Endodermal cell (in vitro differentiated cells): ENCODE measurements at regions not wholly inside any gene's neighbourhood (a gene's known extent, or its start where the extent isn't known, plus 50 kb on each side); places are given as distances from the start of the nearest gene placed in this dataset.
"Not testable (repeated sequence)": the region's sequence is repeated elsewhere in the genome, so short reads cannot be mapped to it uniquely, and the experiment has no call there.

Source experiments
- DNase-seq: peaks from one replicate; pipeline ENCODE4 v3.0.0-alpha.2; 2017
- H3K27ac ChIP-seq: 2 replicates; pipeline ENCODE4 v1.5.1; 2013; ENCODE audit warnings: mild to moderate bottlenecking, low read depth, low read length, moderate library complexity
- H3K27me3 ChIP-seq: 2 replicates; pipeline ENCODE4 v1.6.1; 2013; ENCODE audit warnings: mild to moderate bottlenecking, low read length, moderate library complexity; ENCODE audit not compliant: insufficient read depth, control insufficient read depth, poor library complexity, severe bottlenecking
- H3K36me3 ChIP-seq: 2 replicates; pipeline ENCODE4 v1.7.0; 2013; ENCODE audit warnings: mild to moderate bottlenecking, low read length, moderate library complexity; ENCODE audit not compliant: control insufficient read depth, insufficient read depth
- H3K4me1 ChIP-seq: one replicate; pipeline ENCODE4 v1.7.0; 2013; ENCODE audit warnings: low read length; ENCODE audit not compliant: control insufficient read depth, insufficient read depth
- H3K4me3 ChIP-seq: 2 replicates; pipeline ENCODE4 v1.5.1; 2013; ENCODE audit warnings: mild to moderate bottlenecking, low read length, moderate library complexity
- H3K9ac ChIP-seq: 2 replicates; pipeline ENCODE4 v1.6.1; 2013; ENCODE audit warnings: mild to moderate bottlenecking, low read length, moderate library complexity; ENCODE audit not compliant: poor library complexity, severe bottlenecking; ENCODE audit errors: extremely low read depth
- H3K9me3 ChIP-seq: 2 replicates; pipeline ENCODE4 v1.6.1; 2013; ENCODE audit warnings: mild to moderate bottlenecking, low read length, moderate library complexity; ENCODE audit not compliant: control insufficient read depth
- H3K27ac Mint-ChIP-seq: 2 replicates; pipeline ENCODE4 v1.8.0; 2020; ENCODE audit warnings: mixed read lengths
- H3K27me3 Mint-ChIP-seq: 2 replicates; pipeline ENCODE4 v1.8.0; 2021; ENCODE audit warnings: mild to moderate bottlenecking, mixed read lengths; ENCODE audit not compliant: insufficient read depth
- H3K36me3 Mint-ChIP-seq: 2 replicates; pipeline ENCODE4 v1.8.0; 2020; ENCODE audit warnings: low read depth, mixed read lengths
- H3K4me1 Mint-ChIP-seq: 2 replicates; pipeline ENCODE4 v1.8.0; 2020; ENCODE audit warnings: mixed read lengths
- H3K4me3 Mint-ChIP-seq: 2 replicates; pipeline ENCODE4 v1.8.0; 2020; ENCODE audit warnings: mild to moderate bottlenecking, moderate library complexity, mixed read lengths
- H3K9me3 Mint-ChIP-seq: 2 replicates; pipeline ENCODE4 v1.8.0; 2020; ENCODE audit warnings: mild to moderate bottlenecking, mixed read lengths
- WGBS, 2 experiments: methylation state at CpG; one replicate each; pipeline versions ENCODE4 v1.1.5 to v1.1.7; 2013; ENCODE audit warnings: missing lambda C conversion rate in 2 of 2, mixed read lengths in 1 of 2; ENCODE audit not compliant: insufficient coverage in 1 of 2, insufficient read length in 1 of 2; 5-methylcytosine and 5-hydroxymethylcytosine counted together
- TF ChIP-seq, protein P1 (sequence below): fragments of 200-600 bp; sonication (generic); conservative IDR thresholded peaks from 2 replicates; pipeline ENCODE4 v1.5.0; 2021; ENCODE audit warnings: antibody characterized with exemption, mild to moderate bottlenecking

DNA sequence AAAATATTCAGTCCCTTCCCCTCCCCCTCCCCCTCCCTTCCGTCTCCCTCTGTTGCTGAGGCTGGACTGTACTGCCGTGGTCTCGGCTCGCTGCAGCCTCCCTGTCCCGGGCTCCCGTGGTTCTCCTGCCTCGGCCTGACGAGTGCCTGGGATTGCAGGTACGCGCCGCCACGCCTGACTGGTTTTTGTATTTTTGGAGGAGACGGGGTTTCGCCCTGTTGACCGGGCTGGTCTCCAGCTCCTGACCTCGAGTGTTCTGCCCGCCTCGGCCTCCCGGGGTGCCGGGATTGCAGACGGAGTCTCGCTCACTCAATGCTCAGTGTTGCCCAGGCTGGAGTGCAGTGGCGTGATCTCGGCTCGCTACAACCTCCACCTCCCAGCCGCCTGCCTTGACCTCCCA, 135.5 kb upstream of the PROKR2 start:
- H3K4me3 Mint-ChIP-seq, H3K27ac ChIP-seq, H3K27me3 Mint-ChIP-seq, H3K36me3 Mint-ChIP-seq, H3K4me1 ChIP-seq, H3K9ac ChIP-seq, H3K9me3 ChIP-seq, H3K4me1 Mint-ChIP-seq, H3K27ac Mint-ChIP-seq, DNase-seq, H3K36me3 ChIP-seq, H3K4me3 ChIP-seq, H3K27me3 ChIP-seq: not testable (repeated sequence)
- WGBS, 2 experiments: 88% methylated on average over 26 of the region's 26 CpGs; no CpG with 5 or more reads in 1 of the 2 experiments
- H3K9me3 Mint-ChIP-seq: peaks cover 24% of the 10 kb centered on the region

DNA sequence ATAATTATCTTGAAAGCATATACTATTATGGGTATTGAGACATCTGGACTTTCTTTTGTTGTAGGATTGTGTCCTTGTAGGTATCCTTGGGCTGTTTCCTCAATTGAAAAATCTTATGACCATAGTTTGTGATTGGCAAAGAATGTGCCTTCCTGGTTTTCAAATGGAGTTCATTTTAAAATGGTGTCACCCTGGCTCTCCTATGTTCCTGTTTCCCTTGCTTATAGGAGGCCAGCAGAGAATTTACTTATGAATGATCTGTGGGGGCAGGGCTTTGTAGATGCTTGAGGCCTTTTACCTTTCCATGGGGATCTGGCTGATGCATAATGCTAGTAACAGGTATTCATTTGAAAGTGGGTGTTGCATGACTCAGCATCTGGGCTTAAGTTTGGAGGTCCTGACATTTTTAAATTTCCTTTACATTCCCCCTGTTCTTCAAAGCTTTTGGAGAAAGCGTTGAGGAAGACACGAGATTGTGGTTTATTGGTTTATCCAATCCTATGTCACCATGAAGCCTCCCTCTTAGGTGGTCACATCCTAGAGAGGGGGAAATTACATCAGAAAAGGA, 135.0 kb upstream of the PROKR2 start:
- Mint-ChIP-seq H3K4me1 (no peaks in the 10 kb centered on the region), H3K36me3 (no peaks in the 10 kb centered on the region), H3K27me3 (peaks cover 3% of the 10 kb centered on the region), H3K4me3 (no peak overlapping the region), H3K9me3 (peaks cover 22% of the 10 kb centered on the region), H3K27ac (no peak overlapping the region)
- Histone ChIP-seq H3K4me1 (no peaks in the 10 kb centered on the region), H3K9me3 (no peaks in the 10 kb centered on the region), H3K36me3 (no peaks in the 10 kb centered on the region), H3K9ac (no peak overlapping the region), H3K27ac (no peak overlapping the region), H3K27me3 (no peaks in the 10 kb centered on the region), H3K4me3 (no peak overlapping the region)
- TF ChIP-seq, protein P1, sequence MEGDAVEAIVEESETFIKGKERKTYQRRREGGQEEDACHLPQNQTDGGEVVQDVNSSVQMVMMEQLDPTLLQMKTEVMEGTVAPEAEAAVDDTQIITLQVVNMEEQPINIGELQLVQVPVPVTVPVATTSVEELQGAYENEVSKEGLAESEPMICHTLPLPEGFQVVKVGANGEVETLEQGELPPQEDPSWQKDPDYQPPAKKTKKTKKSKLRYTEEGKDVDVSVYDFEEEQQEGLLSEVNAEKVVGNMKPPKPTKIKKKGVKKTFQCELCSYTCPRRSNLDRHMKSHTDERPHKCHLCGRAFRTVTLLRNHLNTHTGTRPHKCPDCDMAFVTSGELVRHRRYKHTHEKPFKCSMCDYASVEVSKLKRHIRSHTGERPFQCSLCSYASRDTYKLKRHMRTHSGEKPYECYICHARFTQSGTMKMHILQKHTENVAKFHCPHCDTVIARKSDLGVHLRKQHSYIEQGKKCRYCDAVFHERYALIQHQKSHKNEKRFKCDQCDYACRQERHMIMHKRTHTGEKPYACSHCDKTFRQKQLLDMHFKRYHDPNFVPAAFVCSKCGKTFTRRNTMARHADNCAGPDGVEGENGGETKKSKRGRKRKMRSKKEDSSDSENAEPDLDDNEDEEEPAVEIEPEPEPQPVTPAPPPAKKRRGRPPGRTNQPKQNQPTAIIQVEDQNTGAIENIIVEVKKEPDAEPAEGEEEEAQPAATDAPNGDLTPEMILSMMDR: no peak
- 89% methylated on average over 2 of the region's 2 CpGs; no CpG with 5 or more reads in 1 of the 2 experiments for WGBS, 2 experiments
- DNase-seq: no peak

DNA sequence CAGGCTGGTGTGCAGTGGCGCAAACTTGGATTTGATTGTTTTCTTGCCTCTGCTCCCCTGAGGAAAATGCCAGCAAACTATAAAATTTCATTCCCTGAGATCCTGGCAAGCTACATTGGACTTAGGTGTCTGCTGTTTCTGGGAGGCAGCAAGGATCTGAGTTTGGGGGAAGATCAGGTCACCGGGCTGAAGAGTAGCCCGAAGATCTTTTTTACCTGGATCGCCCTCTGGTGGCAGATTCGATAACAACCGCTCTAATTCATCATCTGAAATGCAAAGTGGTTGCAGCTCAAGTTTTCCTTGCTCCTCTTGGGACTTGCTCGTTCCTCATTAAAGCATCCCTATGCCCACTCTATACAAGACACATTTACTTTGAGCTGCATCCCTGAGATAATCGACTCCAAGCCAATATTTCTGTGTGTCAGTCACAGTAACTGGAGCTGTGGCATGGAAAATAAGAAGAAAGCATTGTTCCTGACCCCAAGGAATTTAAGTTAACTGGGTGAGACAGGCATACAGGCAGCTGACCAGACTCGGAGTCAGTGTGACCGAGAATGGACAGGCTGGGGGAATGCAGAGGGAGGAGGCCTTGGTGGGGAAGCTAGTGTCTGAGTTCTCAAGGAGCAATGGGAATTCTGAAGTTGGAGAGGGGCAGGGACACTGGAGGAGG, 131.8 kb upstream of the PROKR2 start:
- H3K4me1 ChIP-seq: no peaks in the 10 kb centered on the region
- no peaks in the 10 kb centered on the region for H3K9me3 ChIP-seq
- peak; percentile 91 for DNase-seq
- TF ChIP-seq, protein P1: peak; percentile 82
- Mint-ChIP-seq H3K27ac (no peak overlapping the region), H3K4me1 (no peaks in the 10 kb centered on the region), H3K4me3 (no peak overlapping the region), H3K9me3 (peaks cover 16% of the 10 kb centered on the region), H3K36me3 (no peaks in the 10 kb centered on the region), H3K27me3 (peaks cover 6% of the 10 kb centered on the region)
- 19 to 29% methylated on average over 7 to 10 of the region's 10 CpGs for WGBS, 2 experiments
- no peaks in the 10 kb centered on the region for H3K27me3 ChIP-seq
- H3K27ac ChIP-seq: no peak overlapping the region
- H3K9ac ChIP-seq: no peak overlapping the region
- no peak overlapping the region for H3K4me3 ChIP-seq
- no peaks in the 10 kb centered on the region for H3K36me3 ChIP-seq
